ENCODE measurements at regions not wholly inside any gene's neighbourhood (a gene's known extent, or its start where the extent isn't known, plus 50 kb on each side); places are given as distances from the start of the nearest gene placed in this dataset.
"Not testable (repeated sequence)": the region's sequence is repeated elsewhere in the genome, so short reads cannot be mapped to it uniquely, and the experiment has no call there.

GRCh38 chr18:47399475-47399874 lies 148.0 kb upstream of the SKOR2 start:
- no peak for DNase-seq

- no peak for DNase-seq
Measured at GRCh38 chr18:47397671-47398319, 146.3 kb upstream of the SKOR2 start.

- DNase-seq: no peak
Measured at GRCh38 chr18:47391665-47392064, 140.2 kb upstream of the SKOR2 start.

- no peak for DNase-seq
Measured at GRCh38 chr18:47390410-47391024, 139.1 kb upstream of the SKOR2 start.

GRCh38 chr18:47389210-47389609 lies 137.8 kb upstream of the SKOR2 start:
- DNase-seq: no peak

- no peak for DNase-seq
Measured at GRCh38 chr18:47387864-47388263, 136.4 kb upstream of the SKOR2 start.

- no peak for DNase-seq
Measured at GRCh38 chr18:47383729-47384128, 132.3 kb upstream of the SKOR2 start.

- DNase-seq: no peak
Measured at GRCh38 chr18:47381975-47382570, 130.6 kb upstream of the SKOR2 start.

GRCh38 chr18:47380153-47380552 lies 128.7 kb upstream of the SKOR2 start:
- no peak for DNase-seq

GRCh38 chr18:47373465-47373864 lies 122.0 kb upstream of the SKOR2 start:
- no peak for DNase-seq

GRCh38 chr18:47370052-47370451 lies 118.6 kb upstream of the SKOR2 start:
- DNase-seq: no peak

GRCh38 chr18:47354061-47354460 lies 102.6 kb upstream of the SKOR2 start:
- not testable (repeated sequence) for DNase-seq

- no peak for DNase-seq
Measured at GRCh38 chr18:47346016-47346415, 94.6 kb upstream of the SKOR2 start.

GRCh38 chr18:47345291-47345690 lies 93.8 kb upstream of the SKOR2 start:
- DNase-seq: no peak

GRCh38 chr18:47343291-47343690 lies 91.8 kb upstream of the SKOR2 start:
- no peak for DNase-seq

- no peak for DNase-seq
Measured at GRCh38 chr18:47342566-47342965, 91.1 kb upstream of the SKOR2 start.

GRCh38 chr18:47341678-47342077 lies 90.2 kb upstream of the SKOR2 start:
- no peak for DNase-seq

GRCh38 chr18:47334966-47335365 lies 83.5 kb upstream of the SKOR2 start:
- DNase-seq: no peak

- DNase-seq: no peak
Measured at GRCh38 chr18:47333926-47334635, 82.6 kb upstream of the SKOR2 start.

GRCh38 chr18:47331641-47332040 lies 80.2 kb upstream of the SKOR2 start:
- no peak for DNase-seq

- DNase-seq: no peak
Measured at GRCh38 chr18:47331026-47331425, 79.6 kb upstream of the SKOR2 start.

GRCh38 chr18:47323158-47323557 lies 71.7 kb upstream of the SKOR2 start:
- DNase-seq: no peak

GRCh38 chr18:47321815-47322214 lies 70.4 kb upstream of the SKOR2 start:
- no peak for DNase-seq
